ENCODE measurements at regions not wholly inside any gene's neighbourhood (a gene's known extent, or its start where the extent isn't known, plus 50 kb on each side); places are given as distances from the start of the nearest gene placed in this dataset.

DNA sequence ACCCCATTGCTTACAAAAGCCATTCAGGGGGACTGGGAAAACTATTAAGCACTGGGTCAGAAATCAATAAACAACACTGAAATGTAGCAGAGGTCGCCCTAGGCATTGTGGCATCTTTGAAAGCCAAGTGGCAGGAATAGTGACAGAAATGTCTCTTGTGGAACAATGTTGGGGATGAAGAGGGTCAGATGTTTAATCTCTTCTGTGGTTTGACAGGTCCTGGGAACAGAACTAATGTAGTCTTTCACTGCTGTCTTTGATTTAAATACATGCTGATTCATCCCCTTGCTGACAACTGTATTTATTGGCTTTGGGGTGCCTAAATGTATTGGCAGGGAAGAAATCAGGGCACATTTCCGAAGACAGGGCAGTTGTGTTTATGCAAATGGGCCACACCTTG lies 194.8 kb downstream of the ATG4C start:
- H3K4me1 ChIP-seq (ENCODE audit: low read depth, poor library complexity, severe bottlenecking) = no peaks in the 10 kb centered on the region
- H3K79me2 ChIP-seq (ENCODE audit: insufficient read depth, low read depth) = no peaks in the 10 kb centered on the region
- H3K4me3 ChIP-seq (IDR thresholded peaks at IDR 0.05; ENCODE audit: insufficient read depth, low read depth, low read length) = no peak overlapping the region
- TF ChIP-seq, protein P1, sequence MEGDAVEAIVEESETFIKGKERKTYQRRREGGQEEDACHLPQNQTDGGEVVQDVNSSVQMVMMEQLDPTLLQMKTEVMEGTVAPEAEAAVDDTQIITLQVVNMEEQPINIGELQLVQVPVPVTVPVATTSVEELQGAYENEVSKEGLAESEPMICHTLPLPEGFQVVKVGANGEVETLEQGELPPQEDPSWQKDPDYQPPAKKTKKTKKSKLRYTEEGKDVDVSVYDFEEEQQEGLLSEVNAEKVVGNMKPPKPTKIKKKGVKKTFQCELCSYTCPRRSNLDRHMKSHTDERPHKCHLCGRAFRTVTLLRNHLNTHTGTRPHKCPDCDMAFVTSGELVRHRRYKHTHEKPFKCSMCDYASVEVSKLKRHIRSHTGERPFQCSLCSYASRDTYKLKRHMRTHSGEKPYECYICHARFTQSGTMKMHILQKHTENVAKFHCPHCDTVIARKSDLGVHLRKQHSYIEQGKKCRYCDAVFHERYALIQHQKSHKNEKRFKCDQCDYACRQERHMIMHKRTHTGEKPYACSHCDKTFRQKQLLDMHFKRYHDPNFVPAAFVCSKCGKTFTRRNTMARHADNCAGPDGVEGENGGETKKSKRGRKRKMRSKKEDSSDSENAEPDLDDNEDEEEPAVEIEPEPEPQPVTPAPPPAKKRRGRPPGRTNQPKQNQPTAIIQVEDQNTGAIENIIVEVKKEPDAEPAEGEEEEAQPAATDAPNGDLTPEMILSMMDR (conservative IDR thresholded peaks at IDR 0.05; ENCODE audit: low read depth, low read length) = no peak
- H3K27ac ChIP-seq = no peak overlapping the region
- H3K36me3 ChIP-seq (ENCODE audit: insufficient read depth) = no peaks in the 10 kb centered on the region
- no peak overlapping the region for H3K4me2 ChIP-seq
- H3K27me3 ChIP-seq (ENCODE audit: insufficient read depth, low read depth) = no peaks in the 10 kb centered on the region
- H4K20me1 ChIP-seq (ENCODE audit: insufficient read depth) = no peaks in the 10 kb centered on the region
- H3K9ac ChIP-seq = no peak overlapping the region
- no peak overlapping the region for H2AFZ ChIP-seq (ENCODE audit: low read depth)

GRCh38 chr1:62981434-62981833 lies 197.5 kb downstream of the ATG4C start:
- Histone ChIP-seq H3K9ac (no peak overlapping the region), H3K79me2 (ENCODE audit: insufficient read depth, low read depth) (no peaks in the 10 kb centered on the region), H3K36me3 (ENCODE audit: insufficient read depth) (no peaks in the 10 kb centered on the region), H4K20me1 (ENCODE audit: insufficient read depth) (no peaks in the 10 kb centered on the region), H3K4me3 (IDR thresholded peaks at IDR 0.05; ENCODE audit: insufficient read depth, low read depth, low read length) (no peak overlapping the region), H3K4me2 (no peak overlapping the region), H3K27ac (no peak overlapping the region), H3K4me1 (ENCODE audit: low read depth, poor library complexity, severe bottlenecking) (no peaks in the 10 kb centered on the region), H2AFZ (ENCODE audit: low read depth) (no peak overlapping the region), H3K27me3 (ENCODE audit: insufficient read depth, low read depth) (no peaks in the 10 kb centered on the region)
- TF ChIP-seq, protein P1 (conservative IDR thresholded peaks at IDR 0.05; ENCODE audit: low read depth, low read length) = no peak

- Histone ChIP-seq H2AFZ (ENCODE audit: low read depth) (no peak overlapping the region), H3K36me3 (ENCODE audit: insufficient read depth) (no peaks in the 10 kb centered on the region), H3K4me3 (IDR thresholded peaks at IDR 0.05; ENCODE audit: insufficient read depth, low read depth, low read length) (no peak overlapping the region), H3K79me2 (ENCODE audit: insufficient read depth, low read depth) (no peaks in the 10 kb centered on the region), H4K20me1 (ENCODE audit: insufficient read depth) (no peaks in the 10 kb centered on the region), H3K27ac (no peak overlapping the region), H3K4me2 (no peak overlapping the region), H3K4me1 (ENCODE audit: low read depth, poor library complexity, severe bottlenecking) (no peaks in the 10 kb centered on the region), H3K9ac (no peak overlapping the region), H3K27me3 (ENCODE audit: insufficient read depth, low read depth) (no peaks in the 10 kb centered on the region)
- TF ChIP-seq, protein P1 (conservative IDR thresholded peaks at IDR 0.05; ENCODE audit: low read depth, low read length) = no peak
Observed at GRCh38 chr1:62988867-62989266, 204.9 kb downstream of the ATG4C start.

DNA sequence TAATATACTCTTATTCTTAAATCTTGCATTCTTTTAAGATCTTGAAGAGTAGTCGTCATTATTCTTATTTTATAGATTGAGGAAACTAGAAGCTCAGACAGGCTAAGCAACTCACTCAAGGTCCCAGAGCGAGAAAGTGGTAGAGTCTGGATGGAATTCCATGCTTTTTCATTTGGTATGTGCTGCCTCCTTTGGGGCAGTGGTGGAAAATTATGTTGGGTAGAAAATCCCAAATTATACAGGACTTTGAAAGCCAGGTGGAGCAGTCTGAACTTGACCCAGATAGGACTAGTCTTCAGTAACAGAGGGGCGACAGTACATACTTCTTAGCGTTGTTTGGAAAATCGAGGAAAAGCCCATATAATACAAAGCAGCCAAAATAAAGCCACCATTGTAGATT lies 205.6 kb downstream of the ATG4C start:
- no peak overlapping the region for H3K4me2 ChIP-seq
- no peak overlapping the region for H3K27ac ChIP-seq
- TF ChIP-seq, protein P1 (conservative IDR thresholded peaks at IDR 0.05; ENCODE audit: low read depth, low read length) = no peak
- no peaks in the 10 kb centered on the region for H3K27me3 ChIP-seq (ENCODE audit: insufficient read depth, low read depth)
- H3K79me2 ChIP-seq (ENCODE audit: insufficient read depth, low read depth) = no peaks in the 10 kb centered on the region
- no peaks in the 10 kb centered on the region for H4K20me1 ChIP-seq (ENCODE audit: insufficient read depth)
- H3K9ac ChIP-seq = no peak overlapping the region
- H3K4me1 ChIP-seq (ENCODE audit: low read depth, poor library complexity, severe bottlenecking) = no peaks in the 10 kb centered on the region
- H3K4me3 ChIP-seq (IDR thresholded peaks at IDR 0.05; ENCODE audit: insufficient read depth, low read depth, low read length) = no peak overlapping the region
- no peak overlapping the region for H2AFZ ChIP-seq (ENCODE audit: low read depth)
- no peaks in the 10 kb centered on the region for H3K36me3 ChIP-seq (ENCODE audit: insufficient read depth)

Measured in KMS-11 (cell line).